ENCODE measurements at regions not wholly inside any gene's neighbourhood (a gene's known extent, or its start where the extent isn't known, plus 50 kb on each side); places are given as distances from the start of the nearest gene placed in this dataset.

GRCh38 chr5:128015978-128016377 lies 67.6 kb upstream of the SLC12A2 start:
- H3K27ac ChIP-seq (ENCODE audit: low read depth in 2 of 2, low read length in 1 of 2), result no peak overlapping the region
- H3K9me3 ChIP-seq, result no peaks in the 10 kb centered on the region
- CTCF ChIA-PET, result interaction anchor here (1.8 kb wide), 1 partner anchor 17 kb away, joined by 5 read pairs; no protein-coding TSS in a partner anchor
- no peaks in the 10 kb centered on the region for H3K79me2 ChIP-seq (ENCODE audit: insufficient read depth)
- no peak overlapping the region for H2AFZ ChIP-seq (ENCODE audit: low read depth)
- peaks cover 0 to 5% of the 10 kb centered on the region in 2 experiments for H3K36me3 ChIP-seq (replicated peaks in 1 of 2; ENCODE audit: control insufficient read depth in 1 of 2, insufficient read depth in 2 of 2, low read length in 1 of 2)
- peaks cover 0 to 5% of the 10 kb centered on the region in 2 experiments; a peak in 2 of 4 replicates for H3K4me1 ChIP-seq (ENCODE audit: control insufficient read depth in 1 of 2, insufficient read depth in 2 of 2, low read depth in 1 of 2, low read length in 1 of 2)
- H4K20me1 ChIP-seq (ENCODE audit: insufficient read depth), result no peaks in the 10 kb centered on the region
- H3K4me2 ChIP-seq, result no peak overlapping the region
- TF ChIP-seq TCF12 (IDR thresholded peaks at IDR 0.05) (peak; percentile 28; the same call in 1 of the 2 replicates), FOSL2 (IDR thresholded peaks at IDR 0.05; ENCODE audit: borderline replicate concordance, low read depth) (peak; percentile 55; the same call in 1 of the 2 replicates), JUND (IDR thresholded peaks at IDR 0.05) (peak; percentile 66), NRF1 (IDR thresholded peaks at IDR 0.05; ENCODE audit: low read depth, low read length) (no peak), CHD2 (IDR thresholded peaks at IDR 0.05; ENCODE audit: low read length, partially characterized antibody) (no peak)
- H3K4me3 ChIP-seq (ENCODE audit: low read depth in 2 of 2, low read length in 1 of 2), result no peak overlapping the region
- DNase-seq, result no peak
- POLR2A ChIA-PET, result no interaction called here
- no peaks in the 10 kb centered on the region for H3F3A ChIP-seq (replicated peaks; ENCODE audit: insufficient read depth)
- no peaks in the 10 kb centered on the region for H3K27me3 ChIP-seq (ENCODE audit: insufficient read depth)
- WGBS (ENCODE audit: low lambda C conversion rate), result 100% methylated on average over 1 of the region's 1 CpG
- no peak overlapping the region for H3K9ac ChIP-seq
- H3K9me2 ChIP-seq, result no peaks in the 10 kb centered on the region

DNA sequence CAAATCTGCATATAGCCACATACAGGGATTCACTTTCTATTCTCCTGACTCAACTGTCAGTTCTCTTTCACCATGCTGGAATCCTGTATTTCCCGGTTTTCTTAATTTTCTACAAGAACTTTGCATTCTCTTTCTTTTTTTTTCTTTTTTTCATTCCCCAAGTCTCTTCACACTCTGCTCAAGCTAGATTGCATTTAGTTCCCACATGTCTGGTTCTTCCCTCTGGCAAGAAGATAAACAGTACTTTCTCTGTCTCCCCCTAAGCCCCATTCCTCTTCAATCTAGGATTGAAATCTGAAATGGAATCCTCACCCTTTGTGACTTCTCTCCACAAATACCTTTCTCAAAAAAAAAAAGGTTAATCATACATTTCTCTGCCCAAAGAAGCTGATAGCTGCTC lies 64.2 kb upstream of the SLC12A2 start:
- CTCF ChIA-PET, result no interaction called here
- Histone ChIP-seq H3K9me2 (no peaks in the 10 kb centered on the region), H3K36me3 (replicated peaks in 1 of 2; ENCODE audit: control insufficient read depth in 1 of 2, insufficient read depth in 2 of 2, low read length in 1 of 2) (peaks cover 11 to 12% of the 10 kb centered on the region in 2 experiments), H3F3A (replicated peaks; ENCODE audit: insufficient read depth) (no peaks in the 10 kb centered on the region), H3K4me1 (ENCODE audit: control insufficient read depth in 1 of 2, insufficient read depth in 2 of 2, low read depth in 1 of 2, low read length in 1 of 2) (peaks cover 0 to 5% of the 10 kb centered on the region in 2 experiments; a peak in 2 of 4 replicates), H3K4me2 (no peak overlapping the region), H3K9ac (no peak overlapping the region), H3K79me2 (ENCODE audit: insufficient read depth) (no peaks in the 10 kb centered on the region), H4K20me1 (ENCODE audit: insufficient read depth) (no peaks in the 10 kb centered on the region), H2AFZ (ENCODE audit: low read depth) (no peak overlapping the region), H3K4me3 (ENCODE audit: low read depth in 2 of 2, low read length in 1 of 2) (no peak overlapping the region), H3K27me3 (ENCODE audit: insufficient read depth) (no peaks in the 10 kb centered on the region), H3K9me3 (no peaks in the 10 kb centered on the region), H3K27ac (ENCODE audit: low read depth in 2 of 2, low read length in 1 of 2) (no peak overlapping the region)
- DNase-seq, result no peak
- POLR2A ChIA-PET, result no interaction called here
- 93% methylated on average over 1 of the region's 1 CpG for WGBS (ENCODE audit: low lambda C conversion rate)
- TF ChIP-seq RXRA (IDR thresholded peaks at IDR 0.05; ENCODE audit: borderline replicate concordance, low read depth) (no peak), IRF3 (IDR thresholded peaks at IDR 0.05; ENCODE audit: low read depth, low read length) (no peak)

DNA sequence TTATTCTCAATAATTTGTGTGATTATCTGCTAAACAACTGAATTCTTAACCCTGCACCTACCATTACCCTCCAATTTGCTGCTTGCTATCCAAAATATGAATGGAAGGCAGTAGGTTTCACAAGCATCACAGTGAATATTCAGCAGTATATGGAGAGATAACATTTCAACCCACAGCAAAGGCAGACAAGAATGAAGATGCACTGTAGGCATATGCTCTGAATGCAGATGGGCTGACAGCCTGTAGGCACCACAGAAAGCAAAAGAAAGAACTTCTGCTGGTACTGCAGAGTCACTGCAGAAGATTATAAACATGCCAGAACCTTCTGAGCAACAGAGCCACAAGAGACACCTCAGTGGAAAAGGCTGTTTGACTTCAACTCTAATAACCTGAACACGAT lies 63.6 kb upstream of the SLC12A2 start:
- no peaks in the 10 kb centered on the region for H3K9me2 ChIP-seq
- no peaks in the 10 kb centered on the region for H3K79me2 ChIP-seq (ENCODE audit: insufficient read depth)
- no peak for DNase-seq
- ChIA-PET POLR2A (no interaction called here), CTCF (no interaction called here)
- H3K27me3 ChIP-seq (ENCODE audit: insufficient read depth), result no peaks in the 10 kb centered on the region
- no peaks in the 10 kb centered on the region for H4K20me1 ChIP-seq (ENCODE audit: insufficient read depth)
- no CpG with 5 or more reads among the region's 1 CpG for WGBS (ENCODE audit: low lambda C conversion rate)
- H3K9me3 ChIP-seq, result no peaks in the 10 kb centered on the region
- H3K4me3 ChIP-seq (ENCODE audit: low read depth in 2 of 2, low read length in 1 of 2), result no peak overlapping the region
- H3F3A ChIP-seq (replicated peaks; ENCODE audit: insufficient read depth), result no peaks in the 10 kb centered on the region
- H3K4me2 ChIP-seq, result no peak overlapping the region
- no peak overlapping the region for H3K9ac ChIP-seq
- no peak overlapping the region for H3K27ac ChIP-seq (ENCODE audit: low read depth in 2 of 2, low read length in 1 of 2)
- peaks cover 0 to 5% of the 10 kb centered on the region in 2 experiments; a peak in 2 of 4 replicates for H3K4me1 ChIP-seq (ENCODE audit: control insufficient read depth in 1 of 2, insufficient read depth in 2 of 2, low read depth in 1 of 2, low read length in 1 of 2)
- H3K36me3 ChIP-seq (replicated peaks in 1 of 2; ENCODE audit: control insufficient read depth in 1 of 2, insufficient read depth in 2 of 2, low read length in 1 of 2), result peaks cover 11 to 12% of the 10 kb centered on the region in 2 experiments
- H2AFZ ChIP-seq (ENCODE audit: low read depth), result no peak overlapping the region
- TF ChIP-seq FOXM1 (IDR thresholded peaks at IDR 0.05; ENCODE audit: low read depth) (no peak), RFX5 (IDR thresholded peaks at IDR 0.05; ENCODE audit: low read length) (no peak), SIN3A (IDR thresholded peaks at IDR 0.05; ENCODE audit: borderline replicate concordance, low read depth, low read length) (no peak), MAX (IDR thresholded peaks at IDR 0.05; ENCODE audit: low read depth) (no peak), TCF12 (IDR thresholded peaks at IDR 0.05) (no peak), MEF2A (IDR thresholded peaks at IDR 0.05; ENCODE audit: borderline replicate concordance, low read depth) (no peak), NRF1 (IDR thresholded peaks at IDR 0.05; ENCODE audit: low read depth, low read length) (no peak), TAF1 (IDR thresholded peaks at IDR 0.05; ENCODE audit: borderline replicate concordance, low read depth, low read length) (no peak), SMC3 (IDR thresholded peaks at IDR 0.05; ENCODE audit: low read depth, low read length) (no peak), FOXJ3 (CRISPR knock-in tag; IDR thresholded peaks at IDR 0.05) (no peak), RCOR1 (IDR thresholded peaks at IDR 0.05; ENCODE audit: low read length) (no peak), CTCF (IDR thresholded peaks at IDR 0.05) (no peak), RAD21 (IDR thresholded peaks at IDR 0.05; ENCODE audit: low read length) (no peak), GATA2 (CRISPR knock-in tag; IDR thresholded peaks at IDR 0.05) (no peak), POLR2AphosphoS5 (IDR thresholded peaks at IDR 0.05; ENCODE audit: low read depth, low read length) (no peak)
